GM12878 (cell line): ENCODE measurements at regions not wholly inside any gene's neighbourhood (a gene's known extent, or its start where the extent isn't known, plus 50 kb on each side); places are given as distances from the start of the nearest gene placed in this dataset.

Experiments used
- ATAC-seq: fragments of 200-7000 bp; cut with Tn5 transposase; 3 replicates; pipeline ENCODE4 v1.9.1; 2020; ENCODE audit warnings: mild to moderate bottlenecking, moderate library complexity
- BruUV-seq: library from RNA; stranded (reverse); fragments of 400-500 nt; replicated peaks from 2 replicates; lab custom pipeline; 2021; lab: Mats Ljungman, UMichigan
- CTCF ChIA-PET: fragments of 300-600 bp; sonication (Branson Sonifier 250); formaldehyde crosslinking; extraction: SDS; loops from one replicate; lab custom pipeline; 2021; ENCODE audit warnings: inconsistent platforms; lab: Yijun Ruan, JAX
- POLR2A ChIA-PET: fragments of 350-600 bp; formaldehyde crosslinking; extraction: SDS; loops from one replicate; lab custom pipeline; 2021; ENCODE audit warnings: inconsistent platforms; lab: Charles Lee
- RAD21 ChIA-PET: fragments of 300-600 bp; sonication (Branson Sonifier 250); formaldehyde crosslinking; loops from one replicate; lab custom pipeline; 2023; ENCODE audit warnings: antibody characterized with exemption; ENCODE audit not compliant: unreplicated experiment; lab: Charles Lee
- SMC1A ChIA-PET: fragments of 300-600 bp; sonication (Branson Sonifier 250); formaldehyde crosslinking; loops from one replicate; lab custom pipeline; 2023; ENCODE audit not compliant: unreplicated experiment, uncharacterized antibody; lab: Charles Lee
- DNase-seq: peaks from one replicate; pipeline ENCODE4 v3.0.0-alpha.2; 2011; ENCODE audit warnings: low read depth, low spot score
- FAIRE-seq: peaks from 3 replicates; lab custom pipeline; 2011; peaks lifted over from hg19 to GRCh38; lab: Jason Lieb, UNC
- H2AFZ ChIP-seq: 2 replicates; pipeline ENCODE4 v1.6.0; 2011; ENCODE audit warnings: low read depth, low read length, control low read depth; ENCODE audit not compliant: control insufficient read depth
- H3K27ac ChIP-seq: 2 replicates; pipeline ENCODE4 v1.5.1; 2011; ENCODE audit warnings: control low read depth; ENCODE audit not compliant: control insufficient read depth, insufficient read depth
- H3K27me3 ChIP-seq, 2 experiments: replicated peaks in 1 of 2; 2 replicates each; pipeline versions ENCODE4 v1.6.0 to v1.6.1; 2011; ENCODE audit warnings: low read length in 1 of 2; ENCODE audit not compliant: control insufficient read depth in 2 of 2, insufficient read depth in 2 of 2
- H3K36me3 ChIP-seq, 2 experiments: 2 replicates each; pipeline ENCODE4 v1.5.1; 2011; ENCODE audit warnings: low read length in 1 of 2; ENCODE audit not compliant: control insufficient read depth in 2 of 2, insufficient read depth in 2 of 2
- H3K4me1 ChIP-seq: 2 replicates; pipeline ENCODE4 v1.6.1; 2011; ENCODE audit warnings: mild to moderate bottlenecking, low read length, moderate library complexity, mixed read lengths; ENCODE audit not compliant: control insufficient read depth, insufficient read depth
- H3K4me2 ChIP-seq: 2 replicates; pipeline ENCODE4 v1.6.0; 2011; ENCODE audit warnings: control low read depth; ENCODE audit not compliant: control insufficient read depth, insufficient read depth
- H3K4me3 ChIP-seq: fragments of 200-600 bp; sonication (generic); 2 replicates; pipeline ENCODE4 v1.5.1; 2016
- H3K79me2 ChIP-seq: 2 replicates; pipeline ENCODE4 v1.6.0; 2011; ENCODE audit warnings: low read length; ENCODE audit not compliant: control insufficient read depth, insufficient read depth
- H3K9ac ChIP-seq: 2 replicates; pipeline ENCODE4 v1.8.0; 2011; ENCODE audit warnings: low read length, control low read depth, mixed read lengths; ENCODE audit not compliant: control insufficient read depth, insufficient read depth
- H3K9me3 ChIP-seq: replicated peaks from 3 replicates; pipeline ENCODE4 v1.5.1; 2011; ENCODE audit warnings: mild to moderate bottlenecking, low read length; ENCODE audit not compliant: control insufficient read depth, insufficient read depth
- H4K20me1 ChIP-seq: 2 replicates; pipeline ENCODE4 v1.6.0; 2011; ENCODE audit not compliant: control insufficient read depth, insufficient read depth
- CBX5 ChIP-seq: sonication (generic); IDR thresholded peaks from 2 replicates; pipeline ENCODE4 v1.6.1; 2016; ENCODE audit warnings: low read depth, moderate library complexity, mild to moderate bottlenecking, inconsistent platforms
- EZH2 ChIP-seq: IDR thresholded peaks from 2 replicates; pipeline ENCODE4 v1.6.1; 2012; ENCODE audit warnings: low read depth, mild to moderate bottlenecking, control low read depth, inconsistent platforms, low read length, borderline replicate concordance; ENCODE audit not compliant: control insufficient read depth
- HDAC2 ChIP-seq: fragments of 200-600 bp; sonication (generic); IDR thresholded peaks from 2 replicates; pipeline ENCODE4 v1.6.1; 2017
- NBN ChIP-seq: fragments of 450-650 bp; IDR thresholded peaks from 2 replicates; pipeline ENCODE4 v1.6.1; 2016
- PAX8 ChIP-seq: fragments of 450-650 bp; IDR thresholded peaks from 2 replicates; pipeline ENCODE4 v1.6.1; 2017; ENCODE audit warnings: mild to moderate bottlenecking, moderate library complexity
- WGBS: methylation state at CpG from one replicate; pipeline ENCODE4 v1.1.6; 2016; ENCODE audit warnings: low lambda C conversion rate; ENCODE audit not compliant: insufficient replicate concordance, insufficient coverage; ENCODE audit errors: missing lambda C conversion rate; 5-methylcytosine and 5-hydroxymethylcytosine counted together
- in situ Hi-C: fragments of 300-500 bp; cut with MboI; formaldehyde crosslinking; loops from 9 replicates; pipeline ENCODE4 v1.14.3; 2018; ENCODE audit warnings: mixed read lengths
- intact Hi-C: fragments of 100-400 bp; cut with micrococcal nuclease; formaldehyde crosslinking; loops from one replicate; pipeline ENCODE4 v1.14.2; 2022; ENCODE audit not compliant: unreplicated experiment
- TF ChIP-seq, protein P1 (sequence below): IDR thresholded peaks from 2 replicates; pipeline ENCODE4 v1.6.1; 2012; ENCODE audit warnings: low read depth, low read length, improper control_type of control experiment
- TF ChIP-seq, protein P2 (sequence below): fragments of 450-650 bp; formaldehyde crosslinking; IDR thresholded peaks from 2 replicates; pipeline ENCODE4 v1.5.0; 2022; ENCODE audit warnings: mild to moderate bottlenecking, missing genetic modification characterization

DNA sequence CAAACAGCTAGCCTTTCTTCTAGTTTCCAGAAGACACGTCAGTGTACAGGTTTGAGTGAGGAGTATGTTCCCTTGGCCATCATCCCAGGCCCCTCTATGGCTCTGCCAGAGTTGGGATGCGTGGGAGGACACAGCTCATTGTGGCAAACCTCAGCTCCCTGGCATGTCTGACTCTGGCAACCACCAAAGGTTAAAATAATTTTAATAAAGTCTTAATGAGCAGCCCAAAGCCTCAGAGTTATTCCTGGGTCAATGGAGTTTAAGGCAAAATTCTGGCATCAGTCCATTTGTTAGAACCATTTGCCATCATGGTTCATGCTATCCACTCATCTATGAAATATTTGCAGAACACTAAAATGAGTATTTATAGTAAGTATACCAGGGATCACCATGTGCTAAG is 79.8 kb upstream of the PAPPA start:
- RAD21 ChIA-PET, result no interaction called here
- POLR2A ChIA-PET, result no interaction called here

More for the DNA sequence above, 79.8 kb upstream of the PAPPA start:
- H3K4me2 ChIP-seq, result no peak overlapping the region
- in situ Hi-C loops (no loop called here), intact Hi-C loops (loop anchor here (10.0 kb wide), 1 partner anchor 59 kb away; no protein-coding TSS in a partner anchor)
- no TSS peak for BruUV-seq
- no peak overlapping the region for H2AFZ ChIP-seq
- H3K36me3 ChIP-seq, result no peaks in the 10 kb centered on the region
- TF ChIP-seq, protein P1, sequence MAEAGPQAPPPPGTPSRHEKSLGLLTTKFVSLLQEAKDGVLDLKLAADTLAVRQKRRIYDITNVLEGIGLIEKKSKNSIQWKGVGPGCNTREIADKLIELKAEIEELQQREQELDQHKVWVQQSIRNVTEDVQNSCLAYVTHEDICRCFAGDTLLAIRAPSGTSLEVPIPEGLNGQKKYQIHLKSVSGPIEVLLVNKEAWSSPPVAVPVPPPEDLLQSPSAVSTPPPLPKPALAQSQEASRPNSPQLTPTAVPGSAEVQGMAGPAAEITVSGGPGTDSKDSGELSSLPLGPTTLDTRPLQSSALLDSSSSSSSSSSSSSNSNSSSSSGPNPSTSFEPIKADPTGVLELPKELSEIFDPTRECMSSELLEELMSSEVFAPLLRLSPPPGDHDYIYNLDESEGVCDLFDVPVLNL, result no peak
- TF ChIP-seq, protein P2, sequence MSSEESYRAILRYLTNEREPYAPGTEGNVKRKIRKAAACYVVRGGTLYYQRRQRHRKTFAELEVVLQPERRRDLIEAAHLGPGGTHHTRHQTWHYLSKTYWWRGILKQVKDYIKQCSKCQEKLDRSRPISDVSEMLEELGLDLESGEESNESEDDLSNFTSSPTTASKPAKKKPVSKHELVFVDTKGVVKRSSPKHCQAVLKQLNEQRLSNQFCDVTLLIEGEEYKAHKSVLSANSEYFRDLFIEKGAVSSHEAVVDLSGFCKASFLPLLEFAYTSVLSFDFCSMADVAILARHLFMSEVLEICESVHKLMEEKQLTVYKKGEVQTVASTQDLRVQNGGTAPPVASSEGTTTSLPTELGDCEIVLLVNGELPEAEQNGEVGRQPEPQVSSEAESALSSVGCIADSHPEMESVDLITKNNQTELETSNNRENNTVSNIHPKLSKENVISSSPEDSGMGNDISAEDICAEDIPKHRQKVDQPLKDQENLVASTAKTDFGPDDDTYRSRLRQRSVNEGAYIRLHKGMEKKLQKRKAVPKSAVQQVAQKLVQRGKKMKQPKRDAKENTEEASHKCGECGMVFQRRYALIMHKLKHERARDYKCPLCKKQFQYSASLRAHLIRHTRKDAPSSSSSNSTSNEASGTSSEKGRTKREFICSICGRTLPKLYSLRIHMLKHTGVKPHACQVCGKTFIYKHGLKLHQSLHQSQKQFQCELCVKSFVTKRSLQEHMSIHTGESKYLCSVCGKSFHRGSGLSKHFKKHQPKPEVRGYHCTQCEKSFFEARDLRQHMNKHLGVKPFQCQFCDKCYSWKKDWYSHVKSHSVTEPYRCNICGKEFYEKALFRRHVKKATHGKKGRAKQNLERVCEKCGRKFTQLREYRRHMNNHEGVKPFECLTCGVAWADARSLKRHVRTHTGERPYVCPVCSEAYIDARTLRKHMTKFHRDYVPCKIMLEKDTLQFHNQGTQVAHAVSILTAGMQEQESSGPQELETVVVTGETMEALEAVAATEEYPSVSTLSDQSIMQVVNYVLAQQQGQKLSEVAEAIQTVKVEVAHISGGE (CRISPR knock-in tag), result no peak
- TF ChIP-seq HDAC2, result no peak
- no peak for TF ChIP-seq CBX5
- TF ChIP-seq NBN, result no peak
- TF ChIP-seq PAX8, result no peak
- no peak for TF ChIP-seq EZH2
- DNase-seq (no peak), FAIRE-seq (no peak), ATAC-seq (no peak)
- H3K9ac ChIP-seq, result no peak overlapping the region
- H3K9me3 ChIP-seq, result no peaks in the 10 kb centered on the region
- no peaks in the 10 kb centered on the region for H4K20me1 ChIP-seq
- WGBS, result 0% methylated on average over 2 of the region's 2 CpGs
- ChIA-PET CTCF (no interaction called here), SMC1A (no interaction called here)
- H3K79me2 ChIP-seq, result no peaks in the 10 kb centered on the region
- H3K4me3 ChIP-seq, result no peak overlapping the region
- H3K4me1 ChIP-seq, result no peaks in the 10 kb centered on the region
- H3K27ac ChIP-seq, result no peak overlapping the region
- H3K27me3 ChIP-seq, result no peaks in the 10 kb centered on the region
